H1 (cell line): ENCODE measurements at regions not wholly inside any gene's neighbourhood (a gene's known extent, or its start where the extent isn't known, plus 50 kb on each side); places are given as distances from the start of the nearest gene placed in this dataset.

Experiments used
- CTCF ChIA-PET: fragments of 300-600 bp; sonication (Branson Sonifier 250); formaldehyde crosslinking; loops from one replicate; lab custom pipeline; 2021; ENCODE audit not compliant: partially characterized antibody; lab: Charles Lee
- POLR2A ChIA-PET: fragments of 300-600 bp; sonication (Branson Sonifier 250); formaldehyde crosslinking; loops from one replicate; lab custom pipeline; 2021; ENCODE audit warnings: inconsistent platforms; ENCODE audit not compliant: partially characterized antibody; lab: Charles Lee
- DNase-seq, 2 experiments: peaks; one replicate each; pipeline versions ENCODE4 v3.0.0 to v3.0.0-alpha.2; 2010 to 2022; ENCODE audit warnings: low spot score in 2 of 2, low read depth in 1 of 2, mixed read lengths in 1 of 2
- FAIRE-seq: peaks from 2 replicates; lab custom pipeline; 2011; peaks lifted over from hg19 to GRCh38; lab: Jason Lieb, UNC
- H2AFZ ChIP-seq: 2 replicates; pipeline ENCODE4 v1.8.1; 2012; ENCODE audit warnings: low read length, inconsistent platforms
- H2AK5ac ChIP-seq: 2 replicates; pipeline ENCODE4 v1.6.1; 2013; ENCODE audit warnings: low read depth, low read length
- H2BK120ac ChIP-seq: replicated peaks from 2 replicates; pipeline ENCODE3; 2013; ENCODE audit warnings: low read depth, low read length, inconsistent platforms
- H2BK12ac ChIP-seq: 2 replicates; pipeline ENCODE4 v1.6.1; 2013; ENCODE audit warnings: low read depth, low read length
- H2BK15ac ChIP-seq: 2 replicates; pipeline ENCODE4 v1.6.1; 2013; ENCODE audit warnings: low read length
- H2BK20ac ChIP-seq: 2 replicates; pipeline ENCODE4 v1.6.1; 2013; ENCODE audit warnings: low read length
- H2BK5ac ChIP-seq: 2 replicates; pipeline ENCODE4 v1.6.1; 2013; ENCODE audit warnings: low read depth, low read length
- H3K14ac ChIP-seq: 2 replicates; pipeline ENCODE4 v1.6.1; 2013; ENCODE audit warnings: inconsistent platforms; ENCODE audit not compliant: insufficient read length
- H3K18ac ChIP-seq: 2 replicates; pipeline ENCODE4 v1.6.1; 2013; ENCODE audit warnings: low read length; ENCODE audit errors: extremely low read depth
- H3K23ac ChIP-seq: 2 replicates; pipeline ENCODE4 v1.6.1; 2013; ENCODE audit warnings: inconsistent platforms; ENCODE audit not compliant: insufficient read length
- H3K23me2 ChIP-seq: 2 replicates; pipeline ENCODE4 v1.6.1; 2013; ENCODE audit warnings: low read depth, low read length
- H3K27ac ChIP-seq: 2 replicates; pipeline ENCODE4 v1.6.1; 2011; ENCODE audit warnings: low read depth, low read length, inconsistent platforms
- H3K27me3 ChIP-seq, 4 experiments: replicated peaks in 1 of 4; 1 replicate in 1 of 4; 2 replicates in 3 of 4; pipeline versions ENCODE4 v1.6.1 to v1.8.1; 2011 to 2013; ENCODE audit warnings: low read length in 3 of 4, mild to moderate bottlenecking in 3 of 4, inconsistent platforms in 2 of 4, mixed read lengths in 2 of 4, moderate library complexity in 1 of 4; ENCODE audit not compliant: control insufficient read depth in 3 of 4, insufficient read depth in 3 of 4; ENCODE audit errors: extremely low read depth in 1 of 4
- H3K36me3 ChIP-seq, 4 experiments: 2 replicates each; pipeline versions ENCODE4 v1.6.1 to v1.8.1; 2011 to 2013; ENCODE audit warnings: mild to moderate bottlenecking in 4 of 4, low read length in 3 of 4, moderate library complexity in 2 of 4, control low read depth in 1 of 4, inconsistent platforms in 1 of 4; ENCODE audit not compliant: insufficient read depth in 4 of 4, control insufficient read depth in 2 of 4
- H3K4ac ChIP-seq: replicated peaks from 2 replicates; pipeline ENCODE3; 2013; ENCODE audit warnings: low read length, low read depth, mixed read lengths, inconsistent platforms; ENCODE audit not compliant: insufficient read length
- H3K4me1 ChIP-seq, 4 experiments: replicated peaks in 1 of 4; 1 replicate in 1 of 4; 2 replicates in 3 of 4; pipeline versions ENCODE4 v1.6.1 to v1.8.1; 2011 to 2013; ENCODE audit warnings: low read length in 3 of 4, inconsistent platforms in 2 of 4, mixed read lengths in 1 of 4; ENCODE audit not compliant: insufficient read depth in 4 of 4, control insufficient read depth in 3 of 4
- H3K4me2 ChIP-seq, 2 experiments: 2 replicates each; pipeline versions ENCODE4 v1.6.1 to v1.8.1; 2011 to 2013; ENCODE audit warnings: low read depth in 2 of 2, low read length in 2 of 2, control low read depth in 1 of 2, inconsistent platforms in 1 of 2, mild to moderate bottlenecking in 1 of 2; ENCODE audit not compliant: insufficient read depth in 1 of 2
- H3K4me3 ChIP-seq, 4 experiments: fragments of 200-600, 300-600 bp in 1 of 4; sonication (generic), shearing (Covaris generic), sonication (Bioruptor Twin) in 1 of 4; 2 replicates each; pipeline versions ENCODE4 v1.5.1 to v1.8.1; 2011 to 2016; ENCODE audit warnings: low read length in 4 of 4, low read depth in 3 of 4, control low read depth in 2 of 4, inconsistent platforms in 2 of 4, mild to moderate bottlenecking in 2 of 4, mixed read lengths in 1 of 4, moderate library complexity in 1 of 4; ENCODE audit not compliant: insufficient read depth in 2 of 4; ENCODE audit errors: extremely low read depth in 1 of 4
- H3K56ac ChIP-seq: replicated peaks from 2 replicates; pipeline ENCODE3; 2013; ENCODE audit warnings: low read depth, mild to moderate bottlenecking, mixed read lengths, low read length, inconsistent platforms; ENCODE audit not compliant: insufficient read length
- H3K79me1 ChIP-seq: 2 replicates; pipeline ENCODE4 v1.6.1; 2013; ENCODE audit warnings: low read depth, low read length, control low read depth
- H3K79me2 ChIP-seq, 2 experiments: 2 replicates each; pipeline versions ENCODE4 v1.6.1 to v1.8.1; 2012 to 2013; ENCODE audit warnings: low read length in 2 of 2, mild to moderate bottlenecking in 2 of 2, inconsistent platforms in 1 of 2; ENCODE audit not compliant: insufficient read depth in 2 of 2, control insufficient read depth in 1 of 2
- H3K9ac ChIP-seq, 4 experiments: replicated peaks in 1 of 4; 1 replicate in 1 of 4; 2 replicates in 3 of 4; pipeline versions ENCODE4 v1.6.1 to v1.8.1; 2011 to 2013; ENCODE audit warnings: low read depth in 3 of 4, low read length in 3 of 4, control low read depth in 2 of 4, mild to moderate bottlenecking in 2 of 4, moderate library complexity in 2 of 4, inconsistent platforms in 1 of 4; ENCODE audit errors: extremely low read depth in 1 of 4
- H3K9me3 ChIP-seq, 2 experiments: 2 replicates each; pipeline versions ENCODE4 v1.6.1 to v1.8.1; 2012 to 2013; ENCODE audit warnings: mild to moderate bottlenecking in 2 of 2, moderate library complexity in 2 of 2, control low read depth in 1 of 2, inconsistent platforms in 1 of 2, low read depth in 1 of 2, low read length in 1 of 2, mixed read lengths in 1 of 2; ENCODE audit not compliant: insufficient read depth in 2 of 2
- H4K20me1 ChIP-seq, 2 experiments: replicated peaks in 1 of 2; 2 replicates each; pipeline versions ENCODE3 to v1.8.1; 2011 to 2013; ENCODE audit warnings: inconsistent platforms in 2 of 2, low read length in 2 of 2, mild to moderate bottlenecking in 1 of 2; ENCODE audit not compliant: insufficient read depth in 2 of 2, control insufficient read depth in 1 of 2
- H4K5ac ChIP-seq: 2 replicates; pipeline ENCODE4 v1.6.1; 2013; ENCODE audit warnings: low read length, low read depth, mixed read lengths, inconsistent platforms; ENCODE audit not compliant: insufficient read length
- H4K8ac ChIP-seq: 2 replicates; pipeline ENCODE4 v1.8.0; 2013; ENCODE audit warnings: mild to moderate bottlenecking, moderate library complexity, low read length, inconsistent platforms; ENCODE audit not compliant: insufficient read depth; ENCODE audit errors: extremely low read depth
- H4K91ac ChIP-seq: replicated peaks from 2 replicates; pipeline ENCODE3; 2013; ENCODE audit warnings: low read length, mixed read lengths, inconsistent platforms; ENCODE audit not compliant: insufficient read length
- CBX5 ChIP-seq: fragments of 300-800, 300-1000 bp; sonication (generic); IDR thresholded peaks from 2 replicates; pipeline ENCODE4 v1.7.1; 2016; ENCODE audit warnings: antibody characterized with exemption, low read length, low read depth
- NRF1 ChIP-seq: IDR thresholded peaks from 2 replicates; pipeline ENCODE4 v1.6.1; 2011; ENCODE audit warnings: mild to moderate bottlenecking, low read depth, low read length, improper control_type of control experiment
- RBBP5 ChIP-seq: IDR thresholded peaks from 2 replicates; pipeline ENCODE4 v1.7.1; 2012; ENCODE audit warnings: low read depth, mild to moderate bottlenecking, inconsistent platforms, low read length, moderate library complexity, borderline replicate concordance
- SAP30 ChIP-seq: fragments of 300-600 bp; sonication (generic); IDR thresholded peaks from 2 replicates; pipeline ENCODE4 v1.7.1; 2012; ENCODE audit warnings: low read length, moderate library complexity, mild to moderate bottlenecking, inconsistent platforms; ENCODE audit not compliant: insufficient read depth, insufficient replicate concordance
- SP4 ChIP-seq: IDR thresholded peaks from 2 replicates; pipeline ENCODE4 v1.6.1; 2012; ENCODE audit warnings: low read length, inconsistent platforms

GRCh38 chr18:43364535-43364934, 87.2 kb upstream of the SYT4 start:
- Histone ChIP-seq H3K4me1 (no peaks in the 10 kb centered on the region), H2BK12ac (no peak overlapping the region), H3K23ac (no peak overlapping the region), H2AK5ac (no peak overlapping the region; the same call in 1 of the 2 replicates), H3K36me3 (no peaks in the 10 kb centered on the region), H4K91ac (no peak overlapping the region), H3K9ac (no peak overlapping the region), H4K20me1 (no peaks in the 10 kb centered on the region), H2BK15ac (no peak overlapping the region), H3K9me3 (no peaks in the 10 kb centered on the region), H2BK120ac (no peak overlapping the region), H3K23me2 (peaks cover 1% of the 10 kb centered on the region; the same call in 1 of the 2 replicates), H3K79me2 (no peaks in the 10 kb centered on the region), H3K14ac (no peak overlapping the region), H4K8ac (no peak overlapping the region), H3K27ac (no peak overlapping the region), H3K4me3 (no peak overlapping the region), H3K56ac (no peak overlapping the region), H3K4me2 (no peak overlapping the region), H2BK20ac (no peak overlapping the region), H2AFZ (no peak overlapping the region), H3K4ac (no peak overlapping the region), H4K5ac (no peak overlapping the region), H3K18ac (no peak overlapping the region), H2BK5ac (no peak overlapping the region), H3K79me1 (no peaks in the 10 kb centered on the region), H3K27me3 (no peaks in the 10 kb centered on the region)
- no peak for TF ChIP-seq SAP30
- TF ChIP-seq CBX5 = no peak
- no peak for TF ChIP-seq NRF1
- TF ChIP-seq SP4 = no peak
- TF ChIP-seq RBBP5 = no peak
- DNase-seq (no peak), FAIRE-seq (no peak)
- POLR2A ChIA-PET = no interaction called here
- CTCF ChIA-PET = no interaction called here
